HUES6 (cell line): ENCODE measurements at regions not wholly inside any gene's neighbourhood (a gene's known extent, or its start where the extent isn't known, plus 50 kb on each side); places are given as distances from the start of the nearest gene placed in this dataset.

Experiments used
- H3K27ac ChIP-seq: 2 replicates; pipeline ENCODE4 v1.7.0; 2013; ENCODE audit warnings: low read depth, mild to moderate bottlenecking, low read length, inconsistent platforms
- H3K27me3 ChIP-seq: 2 replicates; pipeline ENCODE4 v1.6.1; 2013; ENCODE audit warnings: low read length; ENCODE audit not compliant: control insufficient read depth, insufficient read depth
- H3K36me3 ChIP-seq: 2 replicates; pipeline ENCODE4 v1.6.1; 2013; ENCODE audit warnings: low read length; ENCODE audit not compliant: control insufficient read depth, insufficient read depth
- H3K4me1 ChIP-seq: 2 replicates; pipeline ENCODE4 v1.6.1; 2013; ENCODE audit warnings: low read length; ENCODE audit not compliant: control insufficient read depth, insufficient read depth
- H3K4me3 ChIP-seq: 2 replicates; pipeline ENCODE4 v1.5.1; 2013; ENCODE audit warnings: low read depth, low read length
- H3K9ac ChIP-seq: one replicate; pipeline ENCODE4 v1.6.1; 2013; ENCODE audit warnings: mild to moderate bottlenecking, low read length
- H3K9me3 ChIP-seq: 2 replicates; pipeline ENCODE4 v1.6.1; 2013; ENCODE audit warnings: low read depth, low read length; ENCODE audit not compliant: control insufficient read depth, insufficient read depth

DNA sequence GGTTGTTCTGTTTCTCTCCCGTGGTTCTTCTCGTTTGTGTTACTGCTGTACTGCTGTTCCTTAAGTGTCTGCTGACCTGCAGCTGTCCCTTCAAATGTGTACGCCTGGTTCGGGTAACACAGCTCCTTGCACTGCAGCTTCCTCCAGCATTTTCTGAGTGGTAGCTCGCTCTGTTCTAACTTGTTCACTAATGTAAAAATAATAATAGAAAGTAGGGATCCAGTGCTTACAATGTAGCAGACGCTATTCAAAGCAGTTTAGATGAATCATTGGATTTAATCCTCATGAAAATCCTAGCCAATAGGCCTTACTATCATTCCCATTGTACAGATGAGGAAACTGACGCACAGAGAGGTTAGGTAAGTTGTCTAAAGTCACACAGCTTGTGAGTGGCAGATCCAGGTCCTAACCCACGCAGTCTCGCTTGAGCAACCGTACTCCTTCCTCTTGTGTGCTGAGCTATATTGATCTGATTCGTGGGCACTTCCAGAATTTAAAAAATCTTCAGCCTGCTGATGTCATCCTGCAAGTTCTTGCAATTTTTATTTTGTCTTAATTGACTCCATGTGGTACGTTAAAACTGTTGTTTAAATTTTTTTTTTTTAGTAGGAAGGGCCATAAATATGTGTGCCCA is 448.2 kb upstream of the FAT1 start:
- Histone ChIP-seq H3K9me3 (0 out of 2 replicates have a peak, but pooled peaks cover 2% of the 10 kb centered on the region), H3K4me1 (no peaks in the 10 kb centered on the region), H3K36me3 (no peaks in the 10 kb centered on the region), H3K9ac (no peak overlapping the region), H3K27me3 (no peaks in the 10 kb centered on the region), H3K27ac (no peak overlapping the region), H3K4me3 (no peak overlapping the region)

DNA sequence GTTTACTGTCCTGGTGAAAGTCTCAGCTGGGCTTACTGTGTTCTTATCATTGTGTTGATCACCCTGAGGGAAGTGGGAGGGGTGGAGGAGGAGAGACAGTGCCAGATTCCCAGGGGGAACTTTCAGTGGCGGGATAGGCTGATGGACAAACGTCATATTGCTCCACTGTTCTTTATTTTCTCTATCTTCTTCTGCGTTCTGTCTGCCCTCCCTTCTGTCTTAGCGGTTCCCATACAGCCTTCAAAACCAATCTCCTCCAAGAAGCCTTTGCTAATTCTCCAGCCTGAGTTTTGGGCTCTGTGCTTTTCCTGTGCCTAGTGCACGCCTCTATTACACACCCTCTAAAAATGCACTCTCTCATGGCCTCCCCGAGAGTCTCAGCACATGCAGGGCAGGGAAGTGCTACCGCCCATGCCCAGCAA is 448.7 kb upstream of the FAT1 start:
- Histone ChIP-seq H3K9me3 (0 out of 2 replicates have a peak, but pooled peaks cover 2% of the 10 kb centered on the region), H3K36me3 (no peaks in the 10 kb centered on the region), H3K27ac (no peak overlapping the region), H3K9ac (no peak overlapping the region), H3K4me3 (no peak overlapping the region), H3K27me3 (no peaks in the 10 kb centered on the region), H3K4me1 (no peaks in the 10 kb centered on the region)

DNA sequence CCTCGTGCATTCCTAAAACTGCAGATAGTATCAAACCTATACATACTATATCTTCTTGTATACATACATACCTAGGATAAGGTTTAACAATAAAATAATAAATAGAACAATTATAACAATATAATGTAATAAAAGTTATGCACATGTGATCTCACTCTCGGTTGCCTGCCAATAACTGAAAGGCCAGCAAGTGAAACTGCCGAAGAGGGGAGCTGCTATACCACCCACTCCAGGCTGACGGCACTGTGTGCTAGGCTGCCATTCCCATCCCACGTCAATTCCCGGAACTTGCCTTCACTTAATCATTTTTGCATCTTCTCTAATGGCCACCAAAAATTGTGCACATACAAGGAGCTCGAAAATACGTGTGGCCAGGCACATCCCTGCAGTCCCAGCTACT is 451.1 kb upstream of the FAT1 start:
- no peak overlapping the region for H3K27ac ChIP-seq
- H3K4me1 ChIP-seq = no peaks in the 10 kb centered on the region
- no peaks in the 10 kb centered on the region for H3K36me3 ChIP-seq
- no peak overlapping the region for H3K4me3 ChIP-seq
- H3K27me3 ChIP-seq = no peaks in the 10 kb centered on the region
- H3K9me3 ChIP-seq = 0 out of 2 replicates have a peak, but pooled peaks cover 2% of the 10 kb centered on the region
- H3K9ac ChIP-seq = no peak overlapping the region

DNA sequence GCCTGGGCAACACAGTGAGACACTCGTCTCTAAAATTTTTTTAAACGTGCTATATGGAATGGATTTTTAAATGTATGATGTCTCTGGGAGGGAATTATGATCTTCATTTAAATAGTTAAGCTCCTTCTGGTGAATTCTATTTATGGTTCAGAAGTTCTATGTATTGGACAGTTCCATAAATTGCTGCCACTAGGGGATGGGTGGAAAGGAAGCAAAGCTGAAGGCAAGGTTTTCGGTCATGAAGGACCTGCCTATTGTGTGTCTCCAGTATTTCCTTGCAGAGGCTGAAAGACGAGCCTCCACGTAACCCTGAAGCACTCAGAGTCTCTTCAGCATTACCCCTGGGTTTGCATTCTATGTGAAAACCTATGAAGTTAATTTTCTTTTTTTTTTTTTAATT is 451.5 kb upstream of the FAT1 start:
- no peaks in the 10 kb centered on the region for H3K36me3 ChIP-seq
- H3K27ac ChIP-seq = no peak overlapping the region
- H3K9ac ChIP-seq = no peak overlapping the region
- H3K9me3 ChIP-seq = 0 out of 2 replicates have a peak, but pooled peaks cover 2% of the 10 kb centered on the region
- no peaks in the 10 kb centered on the region for H3K27me3 ChIP-seq
- H3K4me3 ChIP-seq = no peak overlapping the region
- H3K4me1 ChIP-seq = no peaks in the 10 kb centered on the region

DNA sequence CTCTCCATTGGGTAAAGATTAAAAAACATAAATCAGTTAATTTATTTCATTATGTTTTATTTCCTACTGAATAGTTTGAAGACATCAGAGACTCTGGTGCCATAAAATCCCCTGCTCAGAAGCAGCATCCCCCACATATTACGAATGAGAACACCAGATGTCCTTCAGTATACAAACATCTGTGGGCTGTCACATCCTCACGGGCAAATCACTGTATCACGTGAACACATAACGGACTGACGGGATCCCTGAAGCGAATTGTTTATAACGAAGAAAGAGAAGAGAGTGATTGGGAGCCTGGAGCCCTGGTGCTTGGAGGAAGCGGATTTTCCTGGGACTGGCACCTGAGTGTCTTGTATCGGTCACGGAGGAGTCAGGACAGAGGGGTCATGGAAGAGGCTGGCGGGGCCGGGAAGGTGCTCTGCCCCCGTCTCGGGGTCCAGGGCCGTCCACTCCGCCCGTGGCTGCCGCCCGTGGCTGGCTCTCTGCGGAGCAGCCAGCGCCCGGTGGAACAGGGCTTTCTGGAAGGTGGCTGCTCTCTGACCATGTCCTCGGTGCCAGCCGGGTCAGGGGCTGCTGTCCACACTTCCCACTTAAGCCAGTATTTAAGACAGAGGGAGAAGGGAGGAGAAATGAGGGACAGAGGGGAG is 452.7 kb upstream of the FAT1 start:
- H3K27me3 ChIP-seq = no peaks in the 10 kb centered on the region

DNA sequence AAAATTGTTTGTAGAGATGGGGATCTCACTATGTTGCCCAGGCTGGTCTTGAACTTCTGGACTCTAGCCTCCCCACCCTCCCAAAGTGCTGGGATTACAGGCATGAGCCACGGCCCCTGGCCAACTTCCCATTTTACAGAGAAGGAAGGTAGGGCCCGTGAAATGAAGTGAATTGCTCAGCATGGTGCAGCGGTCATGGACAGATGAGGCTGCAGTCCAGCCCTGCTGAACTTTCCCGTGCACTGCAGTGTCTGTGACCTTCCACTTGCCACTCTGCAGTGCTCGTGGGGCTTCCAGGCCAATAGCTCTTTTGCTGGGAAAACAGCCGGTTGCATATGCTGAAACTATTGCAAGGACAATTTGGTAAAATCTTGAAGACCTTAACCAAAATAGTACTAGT is 454.4 kb upstream of the FAT1 start:
- Histone ChIP-seq H3K9ac (no peak overlapping the region), H3K27me3 (no peaks in the 10 kb centered on the region), H3K4me3 (no peak overlapping the region), H3K9me3 (0 out of 2 replicates have a peak, but pooled peaks cover 2% of the 10 kb centered on the region), H3K27ac (no peak overlapping the region), H3K4me1 (no peaks in the 10 kb centered on the region), H3K36me3 (no peaks in the 10 kb centered on the region)

More for the DNA sequence above, 452.7 kb upstream of the FAT1 start:
- no peak overlapping the region for H3K4me3 ChIP-seq
- no peak overlapping the region for H3K9ac ChIP-seq
- no peaks in the 10 kb centered on the region for H3K36me3 ChIP-seq
- H3K27ac ChIP-seq = no peak overlapping the region
- 0 out of 2 replicates have a peak, but pooled peaks cover 2% of the 10 kb centered on the region for H3K9me3 ChIP-seq
- no peaks in the 10 kb centered on the region for H3K4me1 ChIP-seq

DNA sequence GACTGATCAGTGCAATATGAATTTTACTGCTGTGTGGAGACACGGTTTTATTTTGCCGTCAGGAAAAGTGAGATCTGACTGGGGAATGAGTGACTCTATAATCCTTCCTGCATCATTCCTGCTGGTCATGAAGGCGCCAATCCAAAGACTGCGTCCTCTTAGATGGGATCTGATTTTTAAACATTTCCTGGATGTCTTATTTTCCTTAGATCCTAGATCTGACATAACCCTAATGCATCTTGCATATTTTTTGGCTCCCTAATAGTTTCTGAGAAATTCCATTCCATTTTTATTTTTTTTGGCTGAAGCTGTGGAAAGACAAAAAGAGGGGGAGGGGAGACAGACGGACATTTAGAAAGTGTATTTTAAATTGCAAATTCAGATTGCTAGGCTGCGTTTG is 454.9 kb upstream of the FAT1 start:
- H3K4me1 ChIP-seq = no peaks in the 10 kb centered on the region
- H3K4me3 ChIP-seq = no peak overlapping the region
- no peak overlapping the region for H3K27ac ChIP-seq
- H3K36me3 ChIP-seq = no peaks in the 10 kb centered on the region
- no peaks in the 10 kb centered on the region for H3K27me3 ChIP-seq
- 0 out of 2 replicates have a peak, but pooled peaks cover 2% of the 10 kb centered on the region for H3K9me3 ChIP-seq
- H3K9ac ChIP-seq = no peak overlapping the region

DNA sequence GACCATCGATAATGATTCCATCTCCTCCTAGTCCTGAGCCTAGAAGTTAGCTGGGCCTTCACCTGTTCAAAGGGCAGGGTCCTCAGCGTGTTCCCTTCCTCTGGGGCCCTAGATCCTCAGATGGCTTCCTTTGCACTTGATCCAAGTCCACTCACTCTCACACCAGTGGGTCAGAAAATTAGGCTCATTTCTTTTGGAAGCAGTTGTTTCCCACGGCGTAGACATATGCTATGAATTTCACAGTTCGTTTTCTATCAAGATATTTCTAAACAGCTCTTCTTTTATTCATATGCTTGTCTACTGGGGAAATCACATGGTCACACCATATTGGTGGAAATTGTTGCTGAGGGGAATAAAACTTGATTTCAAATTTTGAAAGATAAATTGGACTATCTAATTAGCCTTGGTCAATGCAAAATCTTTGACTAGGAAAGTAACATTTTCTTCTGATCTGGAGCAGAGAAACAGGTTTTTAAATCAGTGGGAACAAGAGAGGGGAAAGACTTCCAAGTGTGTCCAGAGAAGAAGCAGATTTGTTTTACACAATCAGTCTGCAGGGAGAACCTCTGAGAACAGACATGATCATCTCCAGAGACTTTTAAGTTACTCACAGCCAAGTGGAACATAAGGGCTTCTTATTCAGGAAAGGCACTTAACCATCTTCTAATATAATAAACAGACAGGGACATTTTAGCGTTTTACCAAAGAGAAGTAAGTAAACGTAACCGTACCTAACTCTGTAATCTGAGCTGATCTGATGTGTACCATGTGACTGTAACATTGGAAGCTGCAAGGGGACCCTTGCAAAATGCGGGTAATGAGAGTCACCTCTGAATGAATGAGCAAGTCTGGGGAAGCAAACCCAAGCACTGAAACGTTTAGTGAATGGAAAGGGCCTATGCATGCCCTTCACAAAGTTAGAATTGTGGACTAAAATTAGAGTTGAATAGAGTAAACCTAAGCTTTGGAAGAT is 455.7 kb upstream of the FAT1 start:
- Histone ChIP-seq H3K9ac (no peak overlapping the region), H3K9me3 (no peaks in the 10 kb centered on the region), H3K27me3 (no peaks in the 10 kb centered on the region), H3K27ac (no peak overlapping the region), H3K4me1 (no peaks in the 10 kb centered on the region), H3K4me3 (no peak overlapping the region), H3K36me3 (no peaks in the 10 kb centered on the region)

DNA sequence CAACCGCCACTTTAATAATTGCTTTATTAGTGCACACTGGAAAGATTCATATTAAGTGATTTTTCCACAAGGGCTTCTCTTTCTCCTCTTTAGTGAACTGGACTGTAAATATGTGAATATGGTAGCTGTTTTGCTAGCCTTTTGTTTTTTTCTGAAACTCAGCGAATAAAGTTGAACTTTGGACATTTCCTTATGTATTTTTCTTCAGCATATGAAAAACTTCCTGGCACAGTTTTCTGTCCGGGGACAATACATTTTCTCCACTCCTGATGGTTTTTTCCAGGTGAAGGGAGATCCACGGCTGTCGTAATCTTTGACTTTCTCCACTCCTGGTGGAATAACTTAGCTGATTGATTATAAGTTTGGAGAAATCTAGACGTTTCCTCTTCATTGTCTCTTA is 457.4 kb upstream of the FAT1 start:
- H3K4me1 ChIP-seq = no peaks in the 10 kb centered on the region
- no peak overlapping the region for H3K4me3 ChIP-seq

DNA sequence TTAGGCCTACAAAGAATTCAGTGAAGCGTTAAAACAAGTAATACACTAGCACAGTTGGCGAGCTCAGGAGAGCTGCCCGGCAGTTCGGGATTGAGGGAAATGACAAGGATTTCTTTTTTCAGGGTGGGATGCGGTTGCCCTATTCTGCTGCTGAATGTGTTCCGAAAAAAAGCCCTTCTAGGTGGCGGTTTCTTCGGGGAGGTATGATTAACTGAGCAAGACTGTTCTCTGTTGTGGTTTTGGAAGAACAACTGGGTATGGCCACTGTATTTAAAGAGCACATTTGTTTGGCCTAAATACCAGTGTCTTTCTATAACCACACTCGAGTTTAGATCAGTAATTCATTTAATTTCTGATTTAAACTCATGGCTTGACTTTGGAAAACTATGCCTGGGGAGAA is 459.7 kb upstream of the FAT1 start:
- H3K27me3 ChIP-seq = no peaks in the 10 kb centered on the region

More for the DNA sequence above, 457.4 kb upstream of the FAT1 start:
- Histone ChIP-seq H3K9ac (no peak overlapping the region), H3K27ac (no peak overlapping the region), H3K9me3 (no peaks in the 10 kb centered on the region), H3K36me3 (no peaks in the 10 kb centered on the region), H3K27me3 (no peaks in the 10 kb centered on the region)

DNA sequence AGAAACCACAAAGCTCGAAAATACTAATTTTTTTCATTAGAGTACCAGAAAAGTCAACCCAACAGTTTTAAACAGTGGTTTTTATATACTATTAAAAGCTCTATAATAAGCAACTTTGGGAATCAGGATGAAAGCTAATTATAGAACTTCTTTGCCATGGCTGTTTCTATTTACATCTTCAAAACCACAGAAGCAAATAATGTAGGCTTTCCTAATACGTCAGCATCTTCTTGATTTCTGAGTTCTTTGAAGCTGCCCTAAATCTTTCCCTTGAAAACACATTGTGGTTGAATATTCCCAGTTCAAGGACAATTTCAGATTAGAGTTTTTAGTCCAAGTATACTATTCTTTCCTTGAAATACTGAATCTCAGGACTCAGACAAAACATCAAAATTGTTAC is 460.2 kb upstream of the FAT1 start:
- Histone ChIP-seq H3K9me3 (no peaks in the 10 kb centered on the region), H3K27me3 (no peaks in the 10 kb centered on the region), H3K9ac (no peak overlapping the region), H3K4me1 (no peaks in the 10 kb centered on the region), H3K4me3 (no peak overlapping the region), H3K36me3 (no peaks in the 10 kb centered on the region), H3K27ac (no peak overlapping the region)

More for the DNA sequence above, 459.7 kb upstream of the FAT1 start:
- Histone ChIP-seq H3K4me1 (no peaks in the 10 kb centered on the region), H3K4me3 (no peak overlapping the region), H3K27ac (no peak overlapping the region), H3K9ac (no peak overlapping the region), H3K9me3 (no peaks in the 10 kb centered on the region), H3K36me3 (no peaks in the 10 kb centered on the region)
